Skin epidermis (tissue), 12 donors: ENCODE measurements at regions not wholly inside any gene's neighbourhood (a gene's known extent, or its start where the extent isn't known, plus 50 kb on each side); places are given as distances from the start of the nearest gene placed in this dataset.

Experiments used
- H3K27ac ChIP-seq, 21 experiments: fragments of 200-600 bp; sonication (generic) in 11 of 21; one replicate each; pipeline ENCODE4 v1.5.0; 2020; ENCODE audit warnings: mild to moderate bottlenecking in 3 of 21, inconsistent platforms in 2 of 21, moderate library complexity in 2 of 21
- H3K4me3 ChIP-seq, 7 experiments: fragments of 200-600 bp; sonication (generic) in 2 of 7; one replicate each; pipeline ENCODE4 v1.5.0; 2020; ENCODE audit warnings: inconsistent platforms in 2 of 7, mild to moderate bottlenecking in 2 of 7, moderate library complexity in 1 of 7

- no peak overlapping the region for H3K27ac ChIP-seq
Observed at GRCh38 chr3:54071601-54072000, 50.8 kb upstream of the CACNA2D3 start.

GRCh38 chr3:54069961-54070360, 52.4 kb upstream of the CACNA2D3 start:
- no peak overlapping the region for H3K27ac ChIP-seq
- no peak overlapping the region for H3K4me3 ChIP-seq

More at GRCh38 chr3:54071601-54072000, 50.8 kb upstream of the CACNA2D3 start:
- no peak overlapping the region for H3K4me3 ChIP-seq

- Histone ChIP-seq H3K4me3 (no peak overlapping the region), H3K27ac (peak overlapping the region in 3 of 21 experiments; percentile 18 to 47 (median 22))
Observed at GRCh38 chr3:54067055-54067698, 55.2 kb upstream of the CACNA2D3 start.

- H3K27ac ChIP-seq = peak overlapping the region in 2 of 21 experiments; percentile 2 to 47
Observed at GRCh38 chr3:54066253-54066652, 56.1 kb upstream of the CACNA2D3 start.

GRCh38 chr3:54065586-54065985, 56.8 kb upstream of the CACNA2D3 start:
- no peak overlapping the region for H3K4me3 ChIP-seq
- no peak overlapping the region for H3K27ac ChIP-seq

More at GRCh38 chr3:54066253-54066652, 56.1 kb upstream of the CACNA2D3 start:
- H3K4me3 ChIP-seq = no peak overlapping the region

GRCh38 chr3:54065140-54065539, 57.2 kb upstream of the CACNA2D3 start:
- Histone ChIP-seq H3K27ac (no peak overlapping the region), H3K4me3 (no peak overlapping the region)

- H3K27ac ChIP-seq = no peak overlapping the region
- no peak overlapping the region for H3K4me3 ChIP-seq
Observed at GRCh38 chr3:54064486-54064885, 57.9 kb upstream of the CACNA2D3 start.

- Histone ChIP-seq H3K4me3 (no peak overlapping the region), H3K27ac (no peak overlapping the region)
Observed at GRCh38 chr3:54062546-54062945, 59.8 kb upstream of the CACNA2D3 start.

- H3K27ac ChIP-seq = no peak overlapping the region
- H3K4me3 ChIP-seq = no peak overlapping the region
Observed at GRCh38 chr3:54056521-54056920, 65.8 kb upstream of the CACNA2D3 start.

- no peak overlapping the region for H3K27ac ChIP-seq
- H3K4me3 ChIP-seq = no peak overlapping the region
Observed at GRCh38 chr3:54053882-54054281, 68.5 kb upstream of the CACNA2D3 start.

GRCh38 chr3:54053211-54053610, 69.1 kb upstream of the CACNA2D3 start:
- Histone ChIP-seq H3K27ac (no peak overlapping the region), H3K4me3 (no peak overlapping the region)

GRCh38 chr3:54047568-54047967, 74.8 kb upstream of the CACNA2D3 start:
- no peak overlapping the region for H3K27ac ChIP-seq
- H3K4me3 ChIP-seq = no peak overlapping the region

GRCh38 chr3:54046641-54047214, 75.6 kb upstream of the CACNA2D3 start:
- Histone ChIP-seq H3K4me3 (no peak overlapping the region), H3K27ac (no peak overlapping the region)

GRCh38 chr3:54045061-54045815, 77.1 kb upstream of the CACNA2D3 start:
- no peak overlapping the region for H3K4me3 ChIP-seq
- no peak overlapping the region for H3K27ac ChIP-seq

- no peak overlapping the region for H3K27ac ChIP-seq
- no peak overlapping the region for H3K4me3 ChIP-seq
Observed at GRCh38 chr3:54042259-54042823, 80.0 kb upstream of the CACNA2D3 start.

GRCh38 chr3:54040476-54040875, 81.9 kb upstream of the CACNA2D3 start:
- no peak overlapping the region for H3K4me3 ChIP-seq
- no peak overlapping the region for H3K27ac ChIP-seq

GRCh38 chr3:54038391-54038790, 84.0 kb upstream of the CACNA2D3 start:
- H3K27ac ChIP-seq = no peak overlapping the region
- H3K4me3 ChIP-seq = no peak overlapping the region

- no peak overlapping the region for H3K27ac ChIP-seq
- H3K4me3 ChIP-seq = no peak overlapping the region
Observed at GRCh38 chr3:54036543-54036942, 85.8 kb upstream of the CACNA2D3 start.

- Histone ChIP-seq H3K27ac (no peak overlapping the region), H3K4me3 (no peak overlapping the region)
Observed at GRCh38 chr3:54034971-54035370, 87.4 kb upstream of the CACNA2D3 start.

GRCh38 chr3:54033761-54034160, 88.6 kb upstream of the CACNA2D3 start:
- Histone ChIP-seq H3K4me3 (no peak overlapping the region), H3K27ac (no peak overlapping the region)

- no peak overlapping the region for H3K27ac ChIP-seq
- no peak overlapping the region for H3K4me3 ChIP-seq
Observed at GRCh38 chr3:54032598-54032997, 89.8 kb upstream of the CACNA2D3 start.
